H1 (cell line): ENCODE measurements at regions not wholly inside any gene's neighbourhood (a gene's known extent, or its start where the extent isn't known, plus 50 kb on each side); places are given as distances from the start of the nearest gene placed in this dataset.

Source experiments
- CTCF ChIA-PET: fragments of 300-600 bp; sonication (Branson Sonifier 250); formaldehyde crosslinking; loops from one replicate; lab custom pipeline; 2021; ENCODE audit not compliant: partially characterized antibody; lab: Charles Lee
- POLR2A ChIA-PET: fragments of 300-600 bp; sonication (Branson Sonifier 250); formaldehyde crosslinking; loops from one replicate; lab custom pipeline; 2021; ENCODE audit warnings: inconsistent platforms; ENCODE audit not compliant: partially characterized antibody; lab: Charles Lee
- DNase-seq, 2 experiments: peaks; one replicate each; pipeline versions ENCODE4 v3.0.0 to v3.0.0-alpha.2; 2010 to 2022; ENCODE audit warnings: low spot score in 2 of 2, low read depth in 1 of 2, mixed read lengths in 1 of 2
- FAIRE-seq: peaks from 2 replicates; lab custom pipeline; 2011; peaks lifted over from hg19 to GRCh38; lab: Jason Lieb, UNC
- H2AFZ ChIP-seq: 2 replicates; pipeline ENCODE4 v1.8.1; 2012; ENCODE audit warnings: low read length, inconsistent platforms
- H2AK5ac ChIP-seq: 2 replicates; pipeline ENCODE4 v1.6.1; 2013; ENCODE audit warnings: low read depth, low read length
- H2BK120ac ChIP-seq: replicated peaks from 2 replicates; pipeline ENCODE3; 2013; ENCODE audit warnings: low read depth, low read length, inconsistent platforms
- H2BK12ac ChIP-seq: 2 replicates; pipeline ENCODE4 v1.6.1; 2013; ENCODE audit warnings: low read depth, low read length
- H2BK15ac ChIP-seq: 2 replicates; pipeline ENCODE4 v1.6.1; 2013; ENCODE audit warnings: low read length
- H2BK20ac ChIP-seq: 2 replicates; pipeline ENCODE4 v1.6.1; 2013; ENCODE audit warnings: low read length
- H2BK5ac ChIP-seq: 2 replicates; pipeline ENCODE4 v1.6.1; 2013; ENCODE audit warnings: low read depth, low read length
- H3K14ac ChIP-seq: 2 replicates; pipeline ENCODE4 v1.6.1; 2013; ENCODE audit warnings: inconsistent platforms; ENCODE audit not compliant: insufficient read length
- H3K18ac ChIP-seq: 2 replicates; pipeline ENCODE4 v1.6.1; 2013; ENCODE audit warnings: low read length; ENCODE audit errors: extremely low read depth
- H3K23ac ChIP-seq: 2 replicates; pipeline ENCODE4 v1.6.1; 2013; ENCODE audit warnings: inconsistent platforms; ENCODE audit not compliant: insufficient read length
- H3K23me2 ChIP-seq: 2 replicates; pipeline ENCODE4 v1.6.1; 2013; ENCODE audit warnings: low read depth, low read length
- H3K27ac ChIP-seq: 2 replicates; pipeline ENCODE4 v1.6.1; 2011; ENCODE audit warnings: low read depth, low read length, inconsistent platforms
- H3K27me3 ChIP-seq, 4 experiments: replicated peaks in 1 of 4; 1 replicate in 1 of 4; 2 replicates in 3 of 4; pipeline versions ENCODE4 v1.6.1 to v1.8.1; 2011 to 2013; ENCODE audit warnings: low read length in 3 of 4, mild to moderate bottlenecking in 3 of 4, inconsistent platforms in 2 of 4, mixed read lengths in 2 of 4, moderate library complexity in 1 of 4; ENCODE audit not compliant: control insufficient read depth in 3 of 4, insufficient read depth in 3 of 4; ENCODE audit errors: extremely low read depth in 1 of 4
- H3K36me3 ChIP-seq, 4 experiments: 2 replicates each; pipeline versions ENCODE4 v1.6.1 to v1.8.1; 2011 to 2013; ENCODE audit warnings: mild to moderate bottlenecking in 4 of 4, low read length in 3 of 4, moderate library complexity in 2 of 4, control low read depth in 1 of 4, inconsistent platforms in 1 of 4; ENCODE audit not compliant: insufficient read depth in 4 of 4, control insufficient read depth in 2 of 4
- H3K4ac ChIP-seq: replicated peaks from 2 replicates; pipeline ENCODE3; 2013; ENCODE audit warnings: low read length, low read depth, mixed read lengths, inconsistent platforms; ENCODE audit not compliant: insufficient read length
- H3K4me1 ChIP-seq, 4 experiments: replicated peaks in 1 of 4; 1 replicate in 1 of 4; 2 replicates in 3 of 4; pipeline versions ENCODE4 v1.6.1 to v1.8.1; 2011 to 2013; ENCODE audit warnings: low read length in 3 of 4, inconsistent platforms in 2 of 4, mixed read lengths in 1 of 4; ENCODE audit not compliant: insufficient read depth in 4 of 4, control insufficient read depth in 3 of 4
- H3K4me2 ChIP-seq, 2 experiments: 2 replicates each; pipeline versions ENCODE4 v1.6.1 to v1.8.1; 2011 to 2013; ENCODE audit warnings: low read depth in 2 of 2, low read length in 2 of 2, control low read depth in 1 of 2, inconsistent platforms in 1 of 2, mild to moderate bottlenecking in 1 of 2; ENCODE audit not compliant: insufficient read depth in 1 of 2
- H3K4me3 ChIP-seq, 4 experiments: fragments of 200-600, 300-600 bp in 1 of 4; sonication (generic), shearing (Covaris generic), sonication (Bioruptor Twin) in 1 of 4; 2 replicates each; pipeline versions ENCODE4 v1.5.1 to v1.8.1; 2011 to 2016; ENCODE audit warnings: low read length in 4 of 4, low read depth in 3 of 4, control low read depth in 2 of 4, inconsistent platforms in 2 of 4, mild to moderate bottlenecking in 2 of 4, mixed read lengths in 1 of 4, moderate library complexity in 1 of 4; ENCODE audit not compliant: insufficient read depth in 2 of 4; ENCODE audit errors: extremely low read depth in 1 of 4
- H3K56ac ChIP-seq: replicated peaks from 2 replicates; pipeline ENCODE3; 2013; ENCODE audit warnings: low read depth, mild to moderate bottlenecking, mixed read lengths, low read length, inconsistent platforms; ENCODE audit not compliant: insufficient read length
- H3K79me1 ChIP-seq: 2 replicates; pipeline ENCODE4 v1.6.1; 2013; ENCODE audit warnings: low read depth, low read length, control low read depth
- H3K79me2 ChIP-seq, 2 experiments: 2 replicates each; pipeline versions ENCODE4 v1.6.1 to v1.8.1; 2012 to 2013; ENCODE audit warnings: low read length in 2 of 2, mild to moderate bottlenecking in 2 of 2, inconsistent platforms in 1 of 2; ENCODE audit not compliant: insufficient read depth in 2 of 2, control insufficient read depth in 1 of 2
- H3K9ac ChIP-seq, 4 experiments: replicated peaks in 1 of 4; 1 replicate in 1 of 4; 2 replicates in 3 of 4; pipeline versions ENCODE4 v1.6.1 to v1.8.1; 2011 to 2013; ENCODE audit warnings: low read depth in 3 of 4, low read length in 3 of 4, control low read depth in 2 of 4, mild to moderate bottlenecking in 2 of 4, moderate library complexity in 2 of 4, inconsistent platforms in 1 of 4; ENCODE audit errors: extremely low read depth in 1 of 4
- H3K9me3 ChIP-seq, 2 experiments: 2 replicates each; pipeline versions ENCODE4 v1.6.1 to v1.8.1; 2012 to 2013; ENCODE audit warnings: mild to moderate bottlenecking in 2 of 2, moderate library complexity in 2 of 2, control low read depth in 1 of 2, inconsistent platforms in 1 of 2, low read depth in 1 of 2, low read length in 1 of 2, mixed read lengths in 1 of 2; ENCODE audit not compliant: insufficient read depth in 2 of 2
- H4K20me1 ChIP-seq, 2 experiments: replicated peaks in 1 of 2; 2 replicates each; pipeline versions ENCODE3 to v1.8.1; 2011 to 2013; ENCODE audit warnings: inconsistent platforms in 2 of 2, low read length in 2 of 2, mild to moderate bottlenecking in 1 of 2; ENCODE audit not compliant: insufficient read depth in 2 of 2, control insufficient read depth in 1 of 2
- H4K5ac ChIP-seq: 2 replicates; pipeline ENCODE4 v1.6.1; 2013; ENCODE audit warnings: low read length, low read depth, mixed read lengths, inconsistent platforms; ENCODE audit not compliant: insufficient read length
- H4K8ac ChIP-seq: 2 replicates; pipeline ENCODE4 v1.8.0; 2013; ENCODE audit warnings: mild to moderate bottlenecking, moderate library complexity, low read length, inconsistent platforms; ENCODE audit not compliant: insufficient read depth; ENCODE audit errors: extremely low read depth
- H4K91ac ChIP-seq: replicated peaks from 2 replicates; pipeline ENCODE3; 2013; ENCODE audit warnings: low read length, mixed read lengths, inconsistent platforms; ENCODE audit not compliant: insufficient read length
- BRCA1 ChIP-seq: IDR thresholded peaks from 2 replicates; pipeline ENCODE4 v1.6.1; 2012; ENCODE audit warnings: low read depth, low read length, improper control_type of control experiment
- CEBPB ChIP-seq: IDR thresholded peaks from 2 replicates; pipeline ENCODE4 v1.6.1; 2012; ENCODE audit warnings: low read depth, low read length
- CHD2 ChIP-seq: IDR thresholded peaks from 2 replicates; pipeline ENCODE4 v1.6.1; 2012; ENCODE audit warnings: low read length, improper control_type of control experiment
- CTBP2 ChIP-seq: IDR thresholded peaks from 2 replicates; pipeline ENCODE4 v1.7.0; 2011; ENCODE audit warnings: borderline replicate concordance, mild to moderate bottlenecking, moderate library complexity, mixed read lengths, low read length; ENCODE audit not compliant: insufficient read depth, insufficient read length
- EGR1 ChIP-seq: IDR thresholded peaks from 2 replicates; pipeline ENCODE4 v1.6.1; 2011; ENCODE audit warnings: low read depth, low read length, borderline replicate concordance
- EZH2 ChIP-seq: fragments of 200-600 bp; sonication (generic); IDR thresholded peaks from 2 replicates; pipeline ENCODE4 v1.7.1; 2012; ENCODE audit warnings: low read depth, mild to moderate bottlenecking, moderate library complexity, low read length, inconsistent platforms; ENCODE audit not compliant: severe bottlenecking
- FOSL1 ChIP-seq: IDR thresholded peaks from 2 replicates; pipeline ENCODE4 v1.6.1; 2011; ENCODE audit warnings: mild to moderate bottlenecking, low read depth, low read length, moderate library complexity; ENCODE audit not compliant: insufficient read depth
- HDAC6 ChIP-seq: IDR thresholded peaks from one replicate; pipeline ENCODE4 v1.7.1; 2012; ENCODE audit warnings: low read depth, mild to moderate bottlenecking, inconsistent platforms, low read length, moderate library complexity
- MAFK ChIP-seq: IDR thresholded peaks from 2 replicates; pipeline ENCODE4 v1.6.1; 2012; ENCODE audit warnings: low read depth, mild to moderate bottlenecking, improper control_type of control experiment, low read length
- POU5F1 ChIP-seq: IDR thresholded peaks from 2 replicates; pipeline ENCODE4 v1.6.1; 2011; ENCODE audit warnings: low read depth, mild to moderate bottlenecking, low read length, moderate library complexity
- RBBP5 ChIP-seq: IDR thresholded peaks from 2 replicates; pipeline ENCODE4 v1.7.1; 2012; ENCODE audit warnings: low read depth, mild to moderate bottlenecking, inconsistent platforms, low read length, moderate library complexity, borderline replicate concordance
- TBP ChIP-seq: IDR thresholded peaks from 2 replicates; pipeline ENCODE4 v1.6.1; 2011; ENCODE audit warnings: low read depth, low read length, improper control_type of control experiment
- USF2 ChIP-seq: IDR thresholded peaks from 2 replicates; pipeline ENCODE4 v1.6.1; 2011; ENCODE audit warnings: low read length, improper control_type of control experiment
- YY1 ChIP-seq: IDR thresholded peaks from 2 replicates; pipeline ENCODE4 v1.6.1; 2011; ENCODE audit warnings: low read depth, mild to moderate bottlenecking, low read length
- WGBS, 2 experiments: shearing (Covaris generic) in 1 of 2; methylation state at CpG; one replicate each; pipeline versions ENCODE4 v1.1.6 to v1.1.7; 2013 to 2015; ENCODE audit warnings: low lambda C conversion rate in 2 of 2, mixed read lengths in 2 of 2, inconsistent platforms in 1 of 2, low coverage in 1 of 2, missing lambda C conversion rate in 1 of 2; ENCODE audit not compliant: insufficient replicate concordance in 2 of 2, insufficient coverage in 1 of 2, insufficient read length in 1 of 2; ENCODE audit errors: extremely low coverage in 1 of 2, missing lambda C conversion rate in 1 of 2; 5-methylcytosine and 5-hydroxymethylcytosine counted together

DNA sequence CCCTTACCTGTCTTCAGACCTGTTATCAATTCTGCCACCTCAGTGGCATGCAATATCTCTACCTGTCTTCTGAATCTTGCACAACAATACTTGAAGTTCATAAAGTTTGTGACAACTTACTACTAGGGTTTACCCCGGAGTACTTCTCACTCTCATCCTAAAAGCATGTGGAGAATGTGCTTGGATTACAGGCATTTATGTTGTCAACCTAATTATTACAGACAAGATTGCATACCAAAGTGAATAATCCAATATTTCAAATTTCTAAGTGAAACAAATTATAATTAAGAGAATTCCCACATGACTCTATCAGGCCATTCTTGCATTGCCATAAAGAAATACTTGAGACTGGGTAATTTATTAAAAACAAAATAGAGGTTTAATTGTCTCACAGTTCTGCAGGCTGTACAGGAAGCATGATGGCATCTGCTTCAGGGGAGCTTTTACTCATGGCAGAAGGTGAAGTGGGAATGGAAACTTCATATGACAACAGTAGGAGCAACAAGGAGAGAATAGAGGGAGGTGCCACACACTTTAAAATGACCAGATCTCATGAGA lies 661.0 kb upstream of the SPRY2 start:
- Histone ChIP-seq H4K8ac (no peak overlapping the region), H3K56ac (no peak overlapping the region), H3K4ac (no peak overlapping the region), H3K79me1 (no peaks in the 10 kb centered on the region), H2BK120ac (no peak overlapping the region), H2BK5ac (no peak overlapping the region), H4K91ac (no peak overlapping the region), H3K23me2 (no peaks in the 10 kb centered on the region), H2AK5ac (no peak overlapping the region), H3K18ac (no peak overlapping the region), H4K5ac (no peak overlapping the region), H3K14ac (no peak overlapping the region), H2BK12ac (no peak overlapping the region), H3K9ac (no peak overlapping the region), H3K79me2 (no peaks in the 10 kb centered on the region), H3K4me1 (no peaks in the 10 kb centered on the region), H3K4me3 (no peak overlapping the region), H2BK15ac (no peak overlapping the region), H2AFZ (no peak overlapping the region), H3K9me3 (peaks cover 0 to 3% of the 10 kb centered on the region in 2 experiments; a peak in 2 of 4 replicates), H3K27me3 (peaks cover 0 to 1% (median 0%) of the 10 kb centered on the region in 4 experiments; a peak in 1 of 7 replicates), H4K20me1 (no peaks in the 10 kb centered on the region), H2BK20ac (no peak overlapping the region), H3K23ac (no peak overlapping the region), H3K4me2 (no peak overlapping the region), H3K27ac (no peak overlapping the region), H3K36me3 (no peaks in the 10 kb centered on the region)
- ChIA-PET CTCF (no interaction called here), POLR2A (no interaction called here)
- no peak for FAIRE-seq
- DNase-seq = no peak
- 86% methylated on average over 1 of the region's 1 CpG; no CpG with 5 or more reads in 1 of the 2 experiments for WGBS, 2 experiments
- no peak for TF ChIP-seq USF2
- TF ChIP-seq TBP = no peak
- no peak for TF ChIP-seq RBBP5
- no peak for TF ChIP-seq EGR1
- TF ChIP-seq CEBPB = no peak
- no peak for TF ChIP-seq YY1
- no peak for TF ChIP-seq EZH2
- TF ChIP-seq CHD2 = no peak
- TF ChIP-seq CTBP2 = no peak
- no peak for TF ChIP-seq MAFK
- no peak for TF ChIP-seq POU5F1
- TF ChIP-seq HDAC6 = no peak
- no peak for TF ChIP-seq BRCA1
- TF ChIP-seq FOSL1 = no peak
